OCI-M2 (cell line): ENCODE measurements at regions not wholly inside any gene's neighbourhood (a gene's known extent, or its start where the extent isn't known, plus 50 kb on each side); places are given as distances from the start of the nearest gene placed in this dataset.

Source experiments
- DNase-seq: peaks from one replicate; lab custom pipeline; 2025; ENCODE audit not compliant: unreplicated experiment; lab: John Stamatoyannopoulos, UW

GRCh38 chr14:22458737-22459136, 130.3 kb downstream of the DAD1 start:
- no peak for DNase-seq

GRCh38 chr14:22456998-22457594, 131.9 kb downstream of the DAD1 start:
- no peak for DNase-seq

- DNase-seq: no peak
These were observed 132.6 kb downstream of the DAD1 start for GRCh38 chr14:22456421-22456820.

GRCh38 chr14:22452330-22452729, 136.7 kb downstream of the DAD1 start:
- no peak for DNase-seq

GRCh38 chr14:22450266-22450665, 138.8 kb downstream of the DAD1 start:
- DNase-seq: no peak

- no peak for DNase-seq
These were observed 139.5 kb downstream of the DAD1 start for GRCh38 chr14:22449600-22449905.

GRCh38 chr14:22448905-22449599, 140.0 kb downstream of the DAD1 start:
- DNase-seq: no peak

GRCh38 chr14:22448035-22448904, 140.8 kb downstream of the DAD1 start:
- DNase-seq: no peak

GRCh38 chr14:22438742-22439141, 150.3 kb downstream of the DAD1 start:
- no peak for DNase-seq

GRCh38 chr14:22434901-22435550, 154.0 kb downstream of the DAD1 start:
- no peak for DNase-seq

- no peak for DNase-seq
These were observed 155.0 kb downstream of the DAD1 start for GRCh38 chr14:22434030-22434429.

- no peak for DNase-seq
These were observed 156.0 kb downstream of the DAD1 start for GRCh38 chr14:22433069-22433468.

GRCh38 chr14:22432348-22432976, 156.6 kb downstream of the DAD1 start:
- DNase-seq: no peak

- no peak for DNase-seq
These were observed 159.3 kb downstream of the DAD1 start for GRCh38 chr14:22429546-22430294.

- DNase-seq: no peak
These were observed 160.2 kb downstream of the DAD1 start for GRCh38 chr14:22428700-22429291.

- no peak for DNase-seq
These were observed 161.2 kb downstream of the DAD1 start for GRCh38 chr14:22427771-22428231.

GRCh38 chr14:22426711-22427110, 162.3 kb downstream of the DAD1 start:
- DNase-seq: no peak

- DNase-seq: no peak
These were observed 165.1 kb downstream of the DAD1 start for GRCh38 chr14:22423958-22424357.

GRCh38 chr14:22422238-22422637, 166.8 kb downstream of the DAD1 start:
- no peak for DNase-seq

GRCh38 chr14:22420598-22421186, 168.3 kb downstream of the DAD1 start:
- no peak for DNase-seq
